HG03159 (cell line): ENCODE measurements at regions not wholly inside any gene's neighbourhood (a gene's known extent, or its start where the extent isn't known, plus 50 kb on each side); places are given as distances from the start of the nearest gene placed in this dataset.
A peak's percentile ranks its signal among the peaks of the same experiment; 100 is the strongest.

Experiments
- ATAC-seq: cut with Tn5 transposase; IDR thresholded peaks from one replicate; pipeline ENCODE4 v1.9.1; 2021; ENCODE audit warnings: mild to moderate bottlenecking, moderate library complexity; ENCODE audit not compliant: unreplicated experiment

DNA sequence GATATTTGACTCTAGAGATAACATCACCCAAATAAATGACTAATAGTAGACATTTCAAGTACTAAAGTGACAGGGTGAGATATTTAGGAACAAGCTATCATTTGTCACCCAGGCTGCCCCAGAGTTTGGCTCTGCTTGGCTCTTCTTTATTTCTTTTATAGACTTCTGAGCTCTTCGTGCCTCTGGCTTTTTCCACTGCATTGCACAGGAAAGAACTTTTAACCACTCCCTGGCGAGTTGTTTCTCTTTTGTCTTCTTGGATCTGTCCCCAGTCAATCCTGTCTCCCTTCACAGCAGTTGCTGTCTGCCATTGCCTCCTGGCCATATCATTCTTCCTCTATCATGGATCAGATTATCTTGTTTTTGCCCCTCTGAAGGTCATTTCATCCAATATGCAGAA lies 339.2 kb upstream of the DCBLD2 start:
- no peak for ATAC-seq

DNA sequence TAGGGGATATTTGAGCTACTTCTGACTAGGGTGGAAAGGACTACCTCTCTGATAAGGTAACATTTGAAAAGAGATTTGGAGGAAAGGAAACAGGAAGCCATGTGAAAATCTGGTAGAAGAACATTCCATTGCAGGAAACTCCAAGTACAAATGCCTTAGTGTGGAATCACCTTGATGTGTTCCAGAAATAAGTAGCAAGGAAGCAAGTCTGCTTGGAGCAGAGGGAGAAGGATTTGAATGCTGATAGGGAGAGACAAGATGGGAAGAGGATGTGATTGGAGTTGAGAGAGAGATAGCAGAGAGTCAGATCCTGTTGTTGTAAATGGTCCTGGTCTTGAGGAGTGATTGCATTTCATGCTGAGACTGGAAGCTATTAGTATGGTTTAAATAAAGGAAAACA lies 335.1 kb upstream of the DCBLD2 start:
- no peak for ATAC-seq

DNA sequence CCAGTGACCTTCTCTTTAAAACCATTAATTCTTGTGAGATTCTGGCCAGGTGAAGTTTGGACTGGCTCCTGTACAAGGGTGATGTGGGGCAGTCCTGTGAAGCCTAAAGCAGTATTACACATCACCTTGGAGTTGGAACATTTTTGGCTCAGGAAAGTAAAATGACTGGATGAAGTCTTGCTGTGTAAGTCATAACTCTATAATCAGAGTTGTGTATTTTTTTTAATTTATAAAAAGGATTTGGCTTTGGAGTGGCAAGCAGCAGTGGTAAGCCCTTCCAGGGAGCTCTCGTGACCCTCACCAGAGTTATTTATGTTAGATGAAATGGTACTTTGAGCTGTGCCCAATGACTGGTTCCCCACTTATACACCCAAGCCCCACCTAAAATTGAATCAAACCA lies 331.2 kb upstream of the DCBLD2 start:
- ATAC-seq: no peak

DNA sequence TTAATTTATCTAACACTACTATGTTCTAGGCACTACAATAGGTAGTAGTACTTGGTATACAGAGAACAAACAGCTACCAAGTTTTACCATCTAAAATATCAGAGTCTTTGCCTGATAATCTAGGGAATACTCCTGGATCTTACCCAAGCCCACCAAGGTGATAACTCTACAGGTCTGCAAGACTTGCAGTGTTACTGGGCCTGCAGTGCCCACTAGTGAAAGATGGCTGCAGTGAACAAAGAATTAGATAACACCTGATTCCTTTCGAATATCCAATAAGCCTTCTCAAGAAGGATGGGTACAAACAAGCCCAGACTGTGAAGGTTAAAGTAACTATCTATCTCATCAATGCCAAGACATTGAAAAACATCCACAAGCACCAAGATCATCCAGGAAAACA lies 317.0 kb upstream of the DCBLD2 start:
- no peak for ATAC-seq

DNA sequence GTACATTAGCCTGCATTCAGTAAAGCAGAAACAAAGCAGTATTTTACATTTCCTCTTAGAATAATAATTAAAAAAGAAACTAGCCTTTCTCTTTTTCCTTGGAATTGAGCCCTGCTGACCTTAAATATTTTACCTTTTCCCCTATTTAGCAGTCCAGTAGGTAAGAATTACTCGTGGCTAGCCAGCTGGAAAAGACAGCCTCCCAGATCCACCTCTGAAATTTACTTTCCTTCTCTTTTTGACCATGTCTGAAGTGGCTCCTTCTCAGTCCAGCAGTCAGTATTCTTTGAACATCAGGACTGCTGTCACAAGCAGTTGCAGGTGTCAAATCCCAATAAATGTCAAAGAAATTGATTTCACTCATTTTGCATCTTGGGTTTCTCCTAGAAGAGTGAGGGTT lies 311.5 kb upstream of the DCBLD2 start:
- no peak for ATAC-seq

DNA sequence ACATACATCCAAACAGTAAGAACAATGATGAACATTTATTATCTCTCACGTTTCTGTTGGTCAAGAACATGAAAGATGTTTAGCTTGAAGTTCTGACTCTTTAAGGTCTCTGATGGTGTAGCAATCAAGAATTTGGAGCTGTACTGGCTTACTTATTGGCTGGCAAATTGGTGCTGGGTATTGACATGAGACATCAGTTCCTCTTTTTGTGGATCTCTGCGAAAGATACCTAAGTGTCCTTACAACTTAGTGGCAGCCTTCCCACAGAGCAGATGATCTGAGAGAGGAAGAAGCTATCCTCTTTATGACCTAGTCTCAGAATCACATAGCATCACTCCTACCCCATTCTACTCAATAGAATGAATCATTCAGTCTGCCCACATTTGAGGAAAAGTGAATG lies 309.8 kb upstream of the DCBLD2 start:
- no peak for ATAC-seq

DNA sequence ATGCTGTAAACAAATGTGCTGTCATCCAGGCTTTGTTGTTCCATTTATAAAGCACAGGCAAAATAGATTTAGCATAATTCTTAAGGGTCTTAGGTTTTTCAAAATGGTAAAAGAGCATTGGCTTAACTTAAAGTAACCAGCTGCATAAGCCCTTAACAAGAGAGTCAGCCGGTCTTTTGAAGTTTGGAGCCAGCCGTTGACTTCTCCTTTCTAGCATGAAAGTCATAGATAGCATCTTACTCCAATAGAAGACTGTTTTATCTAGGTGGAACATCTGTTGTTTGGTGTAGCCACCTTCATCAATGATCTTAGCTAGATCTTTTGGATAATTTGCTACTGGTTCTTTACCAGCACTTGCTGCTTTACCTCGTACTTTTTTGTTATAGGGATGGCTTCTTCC lies 297.5 kb upstream of the DCBLD2 start:
- no peak for ATAC-seq

DNA sequence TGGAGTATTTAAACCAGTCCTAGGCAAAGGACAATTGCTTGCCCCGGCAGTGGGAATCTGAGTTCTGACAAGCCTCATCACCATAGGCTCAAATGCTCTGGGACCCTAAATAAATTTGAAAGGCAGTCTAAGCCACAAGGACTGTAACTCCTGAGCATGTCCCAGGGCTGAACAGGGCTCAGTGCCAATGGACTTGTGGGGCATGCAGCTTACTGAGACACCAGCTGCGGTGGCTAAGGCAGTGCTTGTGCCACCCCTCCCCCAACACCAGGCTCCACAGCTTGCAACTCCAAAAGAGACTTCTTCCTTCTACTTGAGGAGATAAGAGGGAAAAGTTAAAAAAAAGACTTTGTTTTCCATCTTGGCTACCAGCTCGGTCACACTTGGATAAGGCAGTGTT lies 289.7 kb upstream of the DCBLD2 start:
- ATAC-seq: no peak

DNA sequence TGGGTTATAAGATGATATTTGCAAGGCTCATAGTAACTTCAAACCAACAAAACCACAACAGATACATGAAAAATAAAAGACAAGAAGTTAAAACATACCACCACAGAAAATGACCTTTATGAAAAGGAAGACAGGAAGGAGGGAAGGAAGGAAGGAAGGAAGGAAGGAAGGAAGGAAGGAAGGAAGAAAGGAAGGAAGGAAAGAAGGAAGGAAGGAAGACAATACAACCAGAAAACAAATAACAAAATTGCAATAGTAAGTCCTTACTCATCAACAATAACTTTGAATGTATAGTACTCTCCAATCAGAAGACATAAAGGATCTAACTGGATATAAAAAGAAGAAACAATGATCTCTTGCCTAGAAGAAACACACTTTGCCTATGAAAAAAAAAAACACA lies 287.4 kb upstream of the DCBLD2 start:
- no peak for ATAC-seq

DNA sequence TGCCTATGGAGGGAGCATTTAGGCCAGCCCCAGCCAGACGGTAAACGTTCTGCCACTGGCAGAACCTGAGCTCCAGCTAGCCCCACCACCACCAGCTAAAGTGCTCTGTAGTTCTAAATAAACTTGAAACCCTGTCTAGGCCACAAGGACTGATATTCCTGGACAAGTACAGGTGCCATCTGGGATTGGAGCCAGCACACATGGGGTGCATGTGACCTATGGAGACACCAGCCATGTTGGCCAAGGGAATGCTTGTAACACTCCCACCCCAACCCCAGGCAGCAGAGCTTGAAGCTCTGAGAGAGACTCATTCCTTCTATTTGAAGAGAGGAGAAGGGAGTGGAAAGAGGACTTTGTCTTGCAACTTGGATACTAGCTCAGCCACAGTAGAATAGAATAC lies 284.5 kb upstream of the DCBLD2 start:
- no peak for ATAC-seq

DNA sequence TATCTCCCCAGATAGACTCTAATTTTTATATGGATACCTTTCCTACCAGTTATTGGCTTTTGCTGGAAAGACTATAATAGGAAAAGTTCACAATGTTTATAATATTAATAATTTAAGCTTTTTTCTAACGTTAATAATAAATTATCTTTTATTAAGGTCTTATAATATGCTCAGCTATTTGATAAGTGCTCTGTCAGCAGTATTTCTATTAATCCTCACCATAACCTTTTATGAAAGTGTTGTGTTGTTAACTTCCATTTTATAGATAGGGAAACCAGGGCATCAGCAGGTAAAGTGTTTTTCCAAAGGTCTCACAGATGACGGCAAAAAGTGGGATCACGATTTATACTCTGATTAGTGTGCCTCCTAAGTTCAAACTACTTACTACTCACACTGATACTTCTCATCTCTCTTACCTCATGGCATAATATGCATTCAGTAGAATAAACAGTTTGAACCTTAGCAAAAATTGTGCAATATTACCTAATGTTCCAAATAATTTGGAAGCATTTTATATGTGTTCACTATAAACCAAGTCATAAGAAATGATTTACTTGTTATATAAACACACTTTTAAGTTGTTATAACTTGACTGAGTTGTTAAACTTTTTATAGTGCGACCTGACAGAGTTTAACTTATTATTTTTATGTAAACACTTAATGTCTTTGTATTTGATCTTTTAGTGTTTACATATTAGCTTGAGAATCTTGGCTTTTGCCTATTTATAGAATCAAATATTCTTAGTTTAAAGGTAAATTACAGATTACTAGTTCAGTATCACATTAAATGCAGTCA lies 274.9 kb upstream of the DCBLD2 start:
- no peak for ATAC-seq

DNA sequence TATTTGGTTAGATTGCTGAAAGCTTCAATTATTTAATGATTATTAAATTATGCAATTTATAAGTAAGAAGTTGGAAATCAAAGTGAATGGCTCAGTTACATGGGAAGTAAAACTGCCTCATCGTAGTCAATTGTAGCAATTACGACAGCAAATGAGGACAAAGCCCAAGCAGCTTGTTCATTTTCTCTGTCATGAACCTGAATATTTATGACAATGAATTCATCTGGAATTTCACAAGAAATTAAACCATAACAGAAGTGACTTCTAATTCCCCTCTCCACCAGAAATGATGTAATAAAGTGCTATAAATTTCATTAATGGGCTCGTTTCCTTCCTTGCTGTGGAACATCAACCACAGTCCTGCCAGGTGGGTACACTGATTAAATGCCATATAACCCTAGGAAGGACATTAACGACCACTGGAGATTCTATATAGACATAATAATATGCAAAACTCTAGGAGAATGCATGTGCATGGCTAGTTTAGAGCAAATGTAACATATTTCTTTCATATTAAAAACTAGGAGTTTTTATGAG lies 273.8 kb upstream of the DCBLD2 start:
- no peak for ATAC-seq

DNA sequence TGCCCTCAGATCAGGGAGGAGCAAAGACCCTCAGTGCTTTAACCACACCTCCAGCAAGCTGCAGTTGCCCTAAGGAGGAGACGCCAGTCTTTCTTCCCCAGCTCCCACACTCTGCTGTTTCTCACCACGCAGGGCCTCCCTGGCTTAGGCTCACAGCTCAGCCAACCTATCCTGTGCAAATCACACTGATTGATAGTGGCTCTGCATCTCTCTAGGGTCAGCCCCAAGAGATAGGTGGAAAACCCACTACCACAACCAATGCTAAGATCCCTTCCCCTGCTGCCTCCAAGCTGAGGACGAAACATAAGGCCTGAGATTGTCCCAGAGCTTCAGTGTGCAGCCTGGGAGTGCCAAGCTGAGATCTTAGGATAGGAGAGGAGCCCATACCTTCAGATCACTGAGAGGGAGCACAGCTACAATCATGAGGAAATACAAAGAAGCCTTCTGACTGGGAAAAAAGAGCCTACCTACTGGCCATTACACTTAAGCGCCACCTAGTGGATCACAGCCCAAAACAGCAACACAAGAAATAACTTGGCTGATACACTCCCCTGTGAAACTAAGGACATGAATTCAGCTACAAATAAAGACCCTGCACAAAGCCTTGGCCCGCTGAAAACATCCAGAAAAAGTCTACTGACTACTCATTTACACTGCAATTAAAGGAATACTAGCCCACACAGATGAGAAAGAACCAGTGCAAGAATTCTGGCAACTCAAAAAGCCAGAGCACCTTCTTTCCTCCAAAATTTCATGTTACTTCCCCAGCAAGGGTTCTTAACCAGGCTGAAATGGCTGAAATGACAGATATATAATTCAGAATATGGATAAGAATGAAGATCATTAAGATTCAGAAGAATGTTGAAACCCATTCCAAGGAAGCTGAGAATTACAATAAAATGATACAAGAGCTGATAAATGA lies 271.5 kb upstream of the DCBLD2 start:
- peak; percentile 89 for ATAC-seq

DNA sequence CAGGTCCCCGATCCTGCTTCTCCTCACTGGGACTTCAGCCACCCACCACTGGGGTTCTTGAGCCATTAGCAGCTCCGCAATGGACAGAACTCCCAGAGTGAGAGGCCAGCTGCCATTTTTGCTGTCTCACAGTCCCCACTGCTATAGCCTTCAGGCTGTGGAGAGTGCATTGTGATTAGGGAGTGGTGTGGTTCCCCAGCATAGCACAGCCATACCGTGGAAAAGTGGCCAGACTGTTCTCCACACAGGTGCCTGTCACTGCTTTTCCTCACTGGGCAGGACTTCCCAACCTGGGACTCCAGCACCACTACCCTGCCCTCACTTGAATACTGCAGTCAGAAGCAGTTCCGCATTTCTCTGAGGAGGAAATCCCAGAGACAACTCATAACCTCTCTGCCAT lies 270.3 kb upstream of the DCBLD2 start:
- no peak for ATAC-seq

DNA sequence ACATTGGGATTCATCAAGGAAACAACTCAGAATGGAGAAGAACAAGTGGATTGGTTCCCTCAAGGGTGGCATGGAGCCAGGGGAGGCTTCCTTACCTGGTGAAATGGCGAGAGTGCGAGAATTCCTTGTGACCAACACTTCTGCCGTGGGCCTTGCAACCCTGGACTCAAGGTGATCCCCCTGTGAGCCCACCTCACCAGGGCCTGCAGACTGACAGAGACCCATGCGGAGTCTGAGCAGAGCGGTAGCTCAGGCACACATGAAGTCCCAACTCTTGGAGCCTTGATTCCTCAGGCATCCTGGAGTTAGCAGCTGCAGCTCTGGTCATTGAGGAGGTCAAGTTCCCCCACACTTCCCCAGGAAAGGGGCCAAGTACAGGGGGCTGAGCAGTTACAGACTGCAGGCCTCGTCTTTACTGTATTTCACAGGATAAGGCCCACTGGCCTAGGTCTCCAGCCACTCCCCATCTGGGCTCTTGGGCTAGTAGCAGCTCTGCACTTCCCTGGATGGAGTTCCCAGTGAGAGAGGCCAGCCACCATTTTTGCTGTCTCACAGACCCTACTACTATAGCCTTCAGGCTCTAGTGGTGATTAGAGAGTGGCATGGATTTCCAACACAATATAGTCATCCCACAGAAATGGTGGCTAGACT lies 269.5 kb upstream of the DCBLD2 start:
- ATAC-seq: no peak

DNA sequence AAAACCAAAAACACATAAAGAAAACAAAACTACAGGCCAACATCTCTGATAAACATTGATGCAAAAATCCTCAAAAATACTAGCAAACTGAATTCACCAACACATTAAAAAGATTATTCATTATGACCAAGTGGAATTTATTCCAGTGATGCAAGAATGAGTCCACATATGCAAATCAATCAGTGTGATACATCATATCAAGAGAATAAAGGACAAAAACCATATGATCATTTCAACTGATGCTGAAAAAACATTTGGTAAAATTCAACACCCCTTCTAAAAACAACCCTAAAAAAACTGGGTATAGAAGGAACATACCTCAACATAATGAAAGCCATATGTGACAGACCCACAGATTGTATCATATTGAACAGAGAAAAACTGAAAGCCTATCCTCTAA lies 265.6 kb upstream of the DCBLD2 start:
- no peak for ATAC-seq

DNA sequence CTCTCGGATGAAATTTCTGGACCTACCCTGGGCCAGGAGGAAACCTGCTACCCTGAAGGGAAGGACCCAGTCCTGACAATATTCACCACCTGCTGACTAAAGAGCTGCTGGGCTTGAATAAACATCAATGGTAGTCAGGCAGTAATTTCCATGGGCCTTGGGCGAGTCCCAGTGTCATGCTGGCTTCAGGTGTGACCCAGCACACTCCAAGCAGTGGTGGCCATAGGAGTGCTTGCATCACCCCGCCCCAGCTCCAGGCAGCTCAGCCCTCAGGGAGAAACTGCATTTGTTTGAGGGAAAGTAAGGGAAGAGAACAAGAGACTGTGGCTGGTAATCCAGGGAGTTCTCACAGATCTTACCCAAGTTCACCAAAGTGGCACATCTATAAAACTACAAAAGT lies 261.8 kb upstream of the DCBLD2 start:
- no peak for ATAC-seq

DNA sequence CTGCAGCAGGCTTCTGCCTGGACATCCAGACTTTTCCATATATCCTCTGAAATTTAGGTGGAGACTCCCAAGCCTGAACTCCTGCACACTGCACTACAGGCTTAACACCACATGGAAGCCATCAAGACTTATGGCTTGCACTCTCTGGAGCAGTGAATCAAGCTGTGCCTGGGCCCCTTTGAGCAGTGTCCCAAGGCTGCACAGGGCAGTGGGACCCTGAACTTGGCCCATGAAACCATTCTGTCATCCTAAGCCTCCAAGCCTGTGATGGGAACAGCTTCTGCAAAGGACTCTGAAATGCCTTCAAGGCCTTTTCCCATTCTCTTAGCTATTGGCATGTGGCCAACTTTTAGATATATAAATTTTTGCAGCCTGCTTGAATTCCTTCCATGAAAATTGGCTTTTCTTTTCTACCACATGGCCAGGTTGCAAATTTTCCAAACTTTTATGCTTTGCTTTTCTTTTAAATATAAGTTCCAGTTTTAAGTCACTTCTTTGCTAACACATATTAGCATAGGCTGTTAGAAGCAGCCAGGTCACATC lies 257.8 kb upstream of the DCBLD2 start:
- no peak for ATAC-seq

DNA sequence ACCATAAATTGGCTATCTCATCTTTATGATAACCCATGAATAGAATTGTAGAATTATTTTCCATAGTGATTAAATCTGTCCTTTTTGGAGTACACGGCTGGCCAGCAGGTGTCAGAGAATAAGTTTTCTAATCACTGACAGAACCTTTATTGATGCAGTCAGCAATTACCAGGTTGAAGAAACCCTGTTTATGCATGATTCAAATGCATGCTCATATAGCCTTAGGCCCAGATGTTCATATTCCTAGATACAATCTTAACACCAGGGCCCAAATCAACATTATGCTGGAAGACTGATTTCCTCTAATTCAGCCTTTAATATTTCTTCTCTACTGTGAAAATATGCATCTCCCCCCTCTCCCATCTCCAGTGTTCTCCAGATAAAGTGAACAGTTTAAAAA lies 243.5 kb upstream of the DCBLD2 start:
- no peak for ATAC-seq

DNA sequence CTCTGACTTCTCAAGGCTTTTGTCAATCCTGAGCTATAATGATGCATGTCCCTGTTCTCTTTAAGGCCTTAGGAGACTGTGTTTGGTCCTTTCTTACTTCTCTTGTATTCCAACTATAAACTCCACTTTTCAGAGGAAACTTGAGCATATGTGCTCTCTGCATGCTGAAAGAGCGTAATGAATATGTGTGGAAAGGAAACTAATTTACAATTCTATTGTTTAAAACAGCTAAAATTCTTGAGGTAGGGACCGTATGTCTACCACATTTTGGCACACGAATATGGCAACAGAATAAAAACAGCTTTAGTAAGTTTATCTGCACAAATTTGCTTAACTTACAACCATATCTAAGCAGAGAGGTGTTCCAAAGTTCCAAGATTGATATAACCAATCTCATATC lies 242.0 kb upstream of the DCBLD2 start:
- ATAC-seq: no peak

DNA sequence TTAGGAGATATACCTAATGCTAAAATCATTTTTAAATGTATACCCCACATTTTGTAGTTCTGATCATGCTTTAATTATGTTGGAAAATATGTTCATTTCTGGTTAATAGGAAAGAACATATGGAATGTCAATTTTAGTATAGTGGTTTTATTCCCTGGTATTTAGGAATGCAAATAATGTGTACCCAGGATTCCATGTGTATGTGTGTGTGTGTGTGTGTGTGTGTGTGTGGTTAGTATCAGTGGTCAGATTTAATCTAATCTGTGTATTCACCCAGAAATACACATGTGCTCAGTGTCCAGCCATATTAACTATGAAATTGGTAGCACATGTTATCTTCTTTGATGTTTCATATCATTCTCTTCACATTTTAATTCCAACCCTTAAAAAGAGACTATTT lies 233.5 kb upstream of the DCBLD2 start:
- no peak for ATAC-seq
